Activated naive CD4-positive, alpha-beta T cell treated with anti-CD3 and anti-CD28 coated beads, Interleukin-2, amount 50 U/mL, for 72 hours (primary cell): ENCODE measurements at regions not wholly inside any gene's neighbourhood (a gene's known extent, or its start where the extent isn't known, plus 50 kb on each side); places are given as distances from the start of the nearest gene placed in this dataset.
"Not testable (repeated sequence)": the region's sequence is repeated elsewhere in the genome, so short reads cannot be mapped to it uniquely, and the experiment has no call there.

Experiments
- ATAC-seq, 2 donors: fragments of 150-1000 bp; cut with Tn5 transposase; 2 replicates each; pipeline ENCODE4 v1.10.0; 2021; ENCODE audit warnings: mild to moderate bottlenecking in 2 of 2, moderate library complexity in 2 of 2
- DNase-seq, 2 donors: peaks; one replicate each; pipeline ENCODE4 v3.0.0; 2021 to 2022; ENCODE audit warnings: low spot score in 2 of 2
- H3K27ac Mint-ChIP-seq, 2 donors: one replicate each; pipeline ENCODE4 v1.8.0; 2022; ENCODE audit warnings: mild to moderate bottlenecking in 2 of 2, mixed read lengths in 2 of 2
- H3K36me3 Mint-ChIP-seq, 2 donors: one replicate each; pipeline ENCODE4 v1.8.0; 2022; ENCODE audit warnings: mixed read lengths in 2 of 2
- H3K9me3 Mint-ChIP-seq, 2 donors: one replicate each; pipeline ENCODE4 v1.8.0; 2022; ENCODE audit warnings: mixed read lengths in 2 of 2

DNA sequence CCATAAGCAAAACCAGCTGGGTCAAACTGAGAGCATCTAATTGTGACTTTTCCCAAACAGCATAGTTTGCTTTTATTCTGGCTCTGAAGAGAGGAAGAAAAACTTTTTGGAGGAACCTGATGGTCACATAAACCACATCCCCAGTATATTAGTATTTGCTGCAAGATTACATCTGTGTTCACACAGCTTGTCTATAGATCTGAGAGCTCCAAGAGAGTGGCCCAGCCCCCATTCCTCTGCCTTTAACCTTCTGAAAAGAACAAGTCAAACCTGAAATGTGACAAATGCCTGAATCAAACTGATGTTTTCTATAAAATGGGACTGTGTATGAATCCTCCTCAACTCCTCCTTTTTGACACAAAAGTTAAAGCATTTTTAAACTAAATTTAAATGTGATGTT lies 435.2 kb downstream of the ZNF479 start:
- H3K36me3 Mint-ChIP-seq, ATAC-seq, DNase-seq, H3K27ac Mint-ChIP-seq: not testable (repeated sequence)
- H3K9me3 Mint-ChIP-seq, result peaks cover 7 to 28% of the 10 kb centered on the region in 2 donors

DNA sequence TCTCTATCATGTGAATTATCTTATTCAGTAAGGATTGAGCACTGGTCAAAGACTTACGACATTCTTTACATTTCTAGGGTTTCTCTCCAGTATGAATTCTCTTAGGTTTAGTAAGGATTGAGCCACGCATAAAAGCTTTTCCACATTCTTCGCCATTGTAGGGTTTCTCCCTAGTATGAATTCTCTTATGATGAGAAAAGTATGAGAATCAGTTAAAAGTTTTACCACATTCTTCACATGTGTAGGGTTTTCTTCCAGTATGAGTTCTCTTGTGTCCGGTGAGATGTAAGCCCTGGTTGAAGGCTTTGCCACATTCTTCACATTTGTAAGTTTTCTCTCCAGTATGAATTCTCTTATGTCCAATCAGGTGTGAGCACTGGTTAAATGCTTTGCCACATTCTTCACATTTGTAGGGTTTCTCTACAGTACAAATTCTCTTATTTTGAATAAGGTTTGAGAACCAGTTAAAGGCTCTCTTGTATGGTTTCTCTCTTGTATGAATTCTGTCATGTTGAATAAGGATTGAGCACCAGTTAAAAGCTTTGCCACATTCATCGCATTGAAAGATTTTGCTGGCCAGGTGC lies 445.9 kb downstream of the ZNF479 start:
- H3K27ac Mint-ChIP-seq, result no peak overlapping the region
- peaks cover 29 to 34% of the 10 kb centered on the region in 2 donors for H3K36me3 Mint-ChIP-seq
- H3K9me3 Mint-ChIP-seq, result peaks cover 27 to 43% of the 10 kb centered on the region in 2 donors
- ATAC-seq (no peak), DNase-seq (no peak)

DNA sequence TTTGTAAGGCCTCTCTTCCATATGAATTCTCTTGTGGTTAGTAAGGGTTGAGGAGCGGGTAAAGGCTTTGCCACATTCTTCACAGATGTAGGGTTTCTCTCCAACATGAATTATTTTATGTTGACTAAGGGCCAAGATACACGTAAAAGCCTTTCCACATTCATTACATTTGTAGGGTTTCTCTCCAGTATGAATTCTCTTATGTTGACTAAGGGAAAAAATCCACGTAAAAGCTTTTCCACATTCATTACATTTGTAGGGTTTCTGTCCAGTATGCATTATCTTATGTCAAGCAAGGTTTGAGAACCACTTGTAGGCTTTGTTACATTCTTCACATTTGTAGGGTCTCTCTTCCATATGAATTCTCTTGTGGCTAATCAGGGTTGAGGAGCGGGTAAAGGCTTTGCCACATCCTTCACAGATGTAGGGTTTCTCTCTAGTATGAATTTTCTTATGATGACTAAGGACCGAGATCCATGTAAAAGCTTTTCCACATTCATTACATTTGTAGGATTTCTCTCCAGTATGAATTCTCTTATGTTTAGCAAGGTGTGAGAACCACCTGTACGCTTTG lies 493.0 kb downstream of the ZNF479 start:
- peaks cover 47 to 53% of the 10 kb centered on the region in 2 donors for H3K36me3 Mint-ChIP-seq
- peaks cover 38 to 44% of the 10 kb centered on the region in 2 donors for H3K9me3 Mint-ChIP-seq
- ATAC-seq (no peak), DNase-seq (no peak)
- no peak overlapping the region for H3K27ac Mint-ChIP-seq

DNA sequence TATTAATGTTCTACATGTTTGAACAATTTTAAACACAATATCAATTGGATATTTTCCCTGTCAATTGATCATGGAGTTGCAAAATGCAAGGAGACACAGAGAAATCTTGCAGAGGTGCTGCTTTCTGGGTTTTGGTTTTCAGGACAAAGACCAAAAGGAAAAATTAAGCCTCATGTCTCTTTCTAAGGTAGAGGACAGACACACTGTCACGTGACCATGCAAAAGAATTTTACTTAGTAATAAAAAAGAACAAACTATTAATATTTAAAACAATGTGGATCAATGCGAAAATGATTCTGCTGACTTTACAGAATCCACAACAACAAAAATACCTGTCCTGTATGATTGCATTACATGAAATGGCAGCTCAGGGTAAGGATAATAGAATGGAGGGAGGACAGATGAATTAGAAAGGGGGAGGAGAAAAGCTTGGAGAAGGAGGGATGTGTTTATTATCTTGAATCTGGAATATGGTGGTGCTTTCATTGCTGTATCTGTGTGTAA lies 493.7 kb upstream of the NUPR2 start:
- Mint-ChIP-seq H3K36me3 (peaks cover 3 to 6% of the 10 kb centered on the region in 2 donors), H3K9me3 (peaks cover 33 to 38% of the 10 kb centered on the region in 2 donors), H3K27ac (no peak overlapping the region)
- ATAC-seq (no peak), DNase-seq (no peak)

DNA sequence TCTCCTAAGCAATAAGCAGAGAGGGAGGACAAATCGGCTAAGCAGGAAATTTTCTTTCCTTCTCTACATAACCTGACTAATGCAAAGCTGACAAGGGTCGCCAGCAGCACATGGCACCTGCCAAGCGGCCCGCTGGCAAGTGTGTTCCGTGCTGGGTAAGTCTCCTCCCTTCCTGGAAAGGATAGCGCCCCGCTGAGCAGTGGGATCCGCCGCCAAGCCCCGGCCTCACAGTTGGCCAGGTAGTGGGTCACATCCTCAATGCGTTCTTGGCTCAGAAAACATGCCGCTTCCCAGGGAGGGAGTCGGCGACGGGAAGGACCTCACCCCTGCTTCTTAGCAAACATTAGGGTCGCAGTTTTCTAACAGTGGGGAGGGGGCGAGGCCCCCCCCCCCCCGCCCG lies 488.9 kb upstream of the NUPR2 start:
- Mint-ChIP-seq H3K36me3 (peaks cover 5 to 9% of the 10 kb centered on the region in 2 donors), H3K9me3 (peaks cover 21 to 22% of the 10 kb centered on the region in 2 donors), H3K27ac (no peak overlapping the region)
- DNase-seq (no peak), ATAC-seq (no peak)

DNA sequence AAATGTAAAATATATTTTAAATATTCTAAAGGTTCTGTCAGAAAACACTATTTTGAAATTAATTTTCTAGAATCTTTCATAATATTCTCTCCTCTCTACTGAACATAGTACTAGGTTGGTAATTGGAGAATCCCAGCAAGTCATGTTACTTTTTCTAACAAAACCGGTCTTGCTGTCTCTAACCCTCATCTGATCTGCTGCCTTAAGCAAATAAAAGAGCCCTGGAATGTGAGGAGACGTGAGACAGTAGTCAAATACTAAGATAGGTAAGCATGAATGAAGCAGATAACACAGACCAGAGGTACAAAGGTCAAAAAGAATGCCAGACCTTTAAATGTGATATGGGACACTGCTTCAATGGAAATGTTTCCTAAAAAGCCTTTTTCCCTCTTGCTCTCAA lies 462.4 kb upstream of the NUPR2 start:
- DNase-seq, result no peak
- Mint-ChIP-seq H3K36me3 (peaks cover 0 to 5% of the 10 kb centered on the region in 2 donors), H3K9me3 (peaks cover 14 to 34% of the 10 kb centered on the region in 2 donors), H3K27ac (no peak overlapping the region)
- no peak for ATAC-seq

DNA sequence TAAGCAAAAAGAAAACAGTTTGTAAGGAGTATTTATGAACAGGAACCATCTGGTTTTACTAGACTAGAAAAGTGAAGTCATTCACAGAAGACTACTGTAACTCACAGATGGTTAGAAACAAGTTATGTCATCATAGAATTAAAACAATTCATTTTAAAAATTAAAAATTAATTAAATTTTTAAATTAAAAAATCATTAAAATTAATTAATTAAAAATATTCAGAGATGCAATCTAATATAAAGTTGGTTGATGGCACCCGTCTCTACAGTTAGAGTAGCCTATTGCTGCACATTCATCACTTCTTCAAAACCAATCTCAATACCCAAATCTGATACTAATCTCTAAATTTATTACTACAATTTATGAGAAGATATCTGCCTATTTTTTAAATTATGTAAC lies 454.8 kb upstream of the NUPR2 start:
- Mint-ChIP-seq H3K36me3 (peaks cover 0 to 6% of the 10 kb centered on the region in 2 donors), H3K9me3 (peaks cover 5 to 10% of the 10 kb centered on the region in 2 donors), H3K27ac (no peak overlapping the region)
- DNase-seq (no peak), ATAC-seq (no peak)

DNA sequence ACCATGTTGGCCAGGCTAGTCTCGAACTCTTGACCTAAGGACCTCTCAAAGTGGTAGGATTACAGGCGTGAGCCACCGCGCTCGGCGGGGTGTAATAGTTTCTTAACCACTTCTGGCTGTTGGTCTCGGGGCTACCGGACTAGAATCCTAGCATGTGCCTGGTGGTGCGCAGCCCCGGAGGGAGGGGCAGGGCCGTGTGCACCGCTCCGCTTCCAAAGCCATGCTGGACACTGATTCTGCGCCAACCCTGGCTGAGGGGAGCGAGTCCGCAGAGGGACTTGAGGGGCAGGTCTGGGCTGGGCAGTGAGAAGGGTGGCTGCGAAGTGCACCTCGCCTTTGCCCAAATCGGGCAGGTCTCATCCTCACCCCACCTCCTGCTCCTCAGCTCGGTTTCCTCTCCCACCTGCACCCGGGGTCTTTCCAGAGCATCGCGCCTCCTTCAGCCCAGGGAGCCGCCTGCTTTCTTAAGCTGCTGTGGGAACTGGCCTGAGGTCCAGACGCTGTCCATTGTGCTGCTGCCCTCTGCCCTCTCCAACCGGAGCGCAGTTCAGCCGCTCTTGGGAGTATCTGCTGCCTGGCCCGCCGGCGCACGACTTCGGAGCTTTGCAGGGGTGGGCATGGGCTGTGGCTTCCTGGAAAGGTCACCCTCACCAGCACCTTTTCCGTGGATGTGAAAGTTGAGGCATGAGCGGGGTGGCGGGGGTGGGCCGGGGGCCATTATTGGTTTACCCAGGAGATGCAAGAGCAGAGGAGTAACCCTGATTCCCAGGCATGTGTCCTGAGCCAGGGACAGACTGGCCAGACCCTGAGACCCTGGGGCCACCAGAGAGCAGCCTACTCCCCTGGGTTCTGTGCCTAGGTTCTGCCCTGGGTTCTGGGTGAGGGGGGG lies 422.6 kb upstream of the NUPR2 start:
- H3K9me3 Mint-ChIP-seq, result peaks cover 27 to 35% of the 10 kb centered on the region in 2 donors

DNA sequence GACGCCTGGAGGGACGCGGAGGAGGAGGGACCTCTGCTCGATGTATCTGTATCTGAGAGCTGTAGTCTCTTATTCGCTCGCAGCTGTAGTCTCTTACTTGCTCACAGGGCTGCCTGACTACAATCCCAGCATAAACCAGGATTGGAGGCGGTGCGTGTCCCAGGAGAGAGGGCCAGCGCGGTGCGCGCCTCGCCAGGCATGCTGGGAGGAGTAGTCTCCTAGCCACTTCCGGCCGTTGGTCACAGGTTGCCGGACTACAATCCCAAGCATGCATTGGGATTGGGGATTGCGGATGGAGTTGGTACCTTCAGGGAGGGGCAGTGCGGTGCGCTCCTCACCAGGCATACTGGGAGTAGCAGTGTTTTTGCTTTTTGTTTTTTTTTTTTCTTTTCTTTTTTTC lies 421.7 kb upstream of the NUPR2 start:
- H3K27ac Mint-ChIP-seq, result no peak overlapping the region
- ATAC-seq, result no peak
- H3K36me3 Mint-ChIP-seq, result peaks cover 19 to 38% of the 10 kb centered on the region in 2 donors
- peaks cover 32 to 39% of the 10 kb centered on the region in 2 donors for H3K9me3 Mint-ChIP-seq
- DNase-seq, result no peak

More for the DNA sequence above, 422.6 kb upstream of the NUPR2 start:
- no peak for DNase-seq
- Mint-ChIP-seq H3K36me3 (peaks cover 19 to 38% of the 10 kb centered on the region in 2 donors), H3K27ac (no peak overlapping the region)
- no peak for ATAC-seq

DNA sequence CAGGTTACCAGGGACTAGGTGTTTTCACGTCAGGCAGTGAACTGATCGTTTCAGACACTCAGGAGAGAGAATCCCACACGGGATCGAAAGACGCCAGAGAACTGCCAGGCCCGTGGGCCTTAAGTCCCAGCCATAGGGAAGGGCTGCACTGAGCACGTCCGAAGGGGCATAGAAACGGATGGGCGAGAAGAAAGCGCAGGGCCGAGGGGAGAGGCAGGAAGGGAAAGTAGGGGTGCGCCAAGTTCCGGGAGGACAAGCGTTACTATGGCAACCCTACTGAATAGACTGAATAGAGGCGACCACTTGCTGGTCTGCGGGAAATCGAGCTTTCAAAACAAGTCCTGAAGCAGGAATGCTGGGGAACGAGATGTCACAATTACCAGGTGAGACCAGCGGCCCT lies 421.3 kb upstream of the NUPR2 start:
- no peak for DNase-seq
- Mint-ChIP-seq H3K36me3 (peaks cover 19 to 36% of the 10 kb centered on the region in 2 donors), H3K9me3 (peaks cover 32 to 39% of the 10 kb centered on the region in 2 donors), H3K27ac (no peak overlapping the region)
- ATAC-seq, result no peak

DNA sequence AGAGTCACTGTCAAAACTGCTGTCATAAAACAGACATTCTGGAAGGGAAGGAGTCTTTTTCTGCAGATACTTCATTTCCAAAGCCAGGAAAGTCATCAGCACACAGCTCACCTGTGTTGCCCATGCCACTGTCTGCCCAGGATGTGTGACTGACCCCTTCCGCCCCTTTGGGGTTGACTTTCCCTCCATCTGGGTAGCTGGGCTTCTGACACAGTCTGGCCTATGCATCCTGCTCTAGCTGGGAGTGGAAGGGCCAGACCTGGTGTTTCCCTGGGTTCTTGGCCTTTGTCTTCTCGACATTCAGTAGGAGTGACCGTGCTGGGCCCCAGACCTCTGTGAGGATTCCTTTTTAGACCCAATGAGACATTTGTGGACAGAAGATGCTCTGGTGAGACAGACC lies 378.9 kb upstream of the NUPR2 start:
- H3K27ac Mint-ChIP-seq, result no peak overlapping the region
- ATAC-seq (no peak), DNase-seq (no peak)
- H3K9me3 Mint-ChIP-seq, result peaks cover 21 to 23% of the 10 kb centered on the region in 2 donors
- peaks cover 6 to 36% of the 10 kb centered on the region in 2 donors for H3K36me3 Mint-ChIP-seq

DNA sequence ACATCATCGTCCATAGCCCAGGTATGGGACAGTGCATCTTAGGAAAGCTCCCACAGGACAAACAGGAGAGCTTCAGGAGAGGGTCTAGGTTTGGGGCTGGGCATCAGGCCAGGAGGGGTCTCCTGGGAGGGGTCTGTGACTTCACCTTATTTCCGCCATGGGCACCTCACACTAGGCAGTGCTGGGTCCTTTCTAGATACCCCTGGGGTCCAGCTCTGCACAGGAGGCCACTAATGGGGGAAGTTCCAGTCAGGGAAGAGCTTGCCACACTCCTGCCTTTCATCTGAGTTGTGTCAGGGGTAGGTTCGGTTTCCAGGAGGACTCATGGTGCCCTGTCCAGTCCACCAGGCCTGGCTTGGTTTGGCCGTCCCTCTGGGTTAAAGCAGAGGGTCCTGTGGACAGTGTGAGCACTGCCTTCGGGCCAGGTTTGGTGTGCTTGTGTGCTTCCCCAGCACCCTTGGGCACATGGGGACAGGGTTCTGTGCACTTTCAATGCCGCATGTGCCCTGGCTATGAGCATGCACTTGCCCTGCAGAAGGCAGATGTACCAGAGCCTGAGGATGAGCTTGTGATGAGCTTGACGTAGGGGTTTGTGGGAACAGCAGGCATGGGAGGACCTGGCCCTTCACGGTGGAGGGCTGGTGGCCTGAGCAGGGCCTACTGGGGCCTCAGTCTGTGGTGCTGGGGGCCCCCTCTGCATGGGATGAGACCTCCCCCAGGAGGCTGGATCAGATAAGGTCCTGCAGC lies 377.7 kb upstream of the NUPR2 start:
- Mint-ChIP-seq H3K36me3 (peaks cover 2 to 46% of the 10 kb centered on the region in 2 donors), H3K9me3 (peaks cover 14 to 23% of the 10 kb centered on the region in 2 donors), H3K27ac (no peak overlapping the region)
- no peak for DNase-seq
- ATAC-seq, result no peak

DNA sequence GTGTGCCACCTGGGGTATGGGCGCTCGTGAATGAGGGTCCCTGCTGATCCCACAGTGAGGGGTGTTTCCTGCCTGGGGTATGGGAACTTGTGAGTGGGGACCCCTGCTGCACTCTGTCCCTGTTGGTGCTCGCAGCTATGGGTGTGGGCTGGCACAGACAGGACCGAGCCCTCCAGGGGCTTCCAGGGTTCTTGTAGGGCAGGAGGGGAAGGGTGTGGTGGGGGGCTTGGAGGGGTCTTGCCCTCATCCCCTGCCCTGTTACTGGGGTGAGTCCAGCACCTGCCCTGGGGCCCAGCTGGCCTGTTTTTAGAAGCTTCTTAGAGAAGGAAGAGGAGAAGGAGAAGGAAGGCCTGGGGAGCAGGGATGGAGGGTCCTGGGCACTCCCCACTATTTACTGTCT lies 377.0 kb upstream of the NUPR2 start:
- H3K27ac Mint-ChIP-seq, result no peak overlapping the region
- no peak for DNase-seq
- H3K9me3 Mint-ChIP-seq, result peaks cover 14 to 24% of the 10 kb centered on the region in 2 donors
- peaks cover 0 to 49% of the 10 kb centered on the region in 2 donors for H3K36me3 Mint-ChIP-seq
- no peak for ATAC-seq

DNA sequence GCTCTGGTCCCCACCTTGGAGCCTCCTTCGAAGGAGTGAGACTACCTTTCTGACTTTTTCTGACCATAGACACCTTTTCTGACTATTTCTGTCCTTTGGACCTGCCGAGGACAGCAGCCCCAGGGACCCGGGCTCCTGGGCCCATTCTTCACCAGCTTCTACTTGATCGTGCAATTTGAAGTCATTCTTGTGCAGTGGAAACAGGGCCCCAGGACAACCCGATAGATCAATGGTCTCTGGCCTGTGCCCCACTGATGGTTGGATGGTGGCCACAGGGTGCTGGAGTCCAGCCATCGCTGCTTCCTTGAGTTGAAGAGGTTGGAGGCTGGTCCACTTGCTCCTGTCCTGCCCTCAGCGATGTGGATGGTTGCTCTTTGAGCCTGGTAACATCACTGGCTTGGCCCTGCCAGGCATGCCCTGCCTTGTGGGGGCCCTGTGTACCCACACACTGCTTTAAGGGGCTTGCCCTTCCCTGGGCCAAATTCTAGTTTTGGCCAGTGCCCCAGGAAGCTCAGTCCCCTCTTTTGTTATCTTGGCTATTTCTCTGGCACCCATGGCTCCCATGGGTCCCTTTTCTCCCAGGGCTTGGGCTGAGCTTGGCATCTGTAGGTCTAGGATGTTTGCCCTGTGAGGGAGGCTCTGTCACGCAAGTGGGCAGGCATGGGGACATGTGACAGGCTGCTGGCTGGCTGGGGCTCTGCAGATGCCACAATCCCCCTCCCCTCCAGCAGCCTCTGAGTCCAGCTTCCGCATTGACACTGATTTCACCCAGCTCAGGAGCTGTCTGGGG lies 375.6 kb upstream of the NUPR2 start:
- Mint-ChIP-seq H3K27ac (no peak overlapping the region), H3K9me3 (peaks cover 14 to 24% of the 10 kb centered on the region in 2 donors), H3K36me3 (peaks cover 0 to 49% of the 10 kb centered on the region in 2 donors)
- no peak for DNase-seq
- ATAC-seq, result no peak

DNA sequence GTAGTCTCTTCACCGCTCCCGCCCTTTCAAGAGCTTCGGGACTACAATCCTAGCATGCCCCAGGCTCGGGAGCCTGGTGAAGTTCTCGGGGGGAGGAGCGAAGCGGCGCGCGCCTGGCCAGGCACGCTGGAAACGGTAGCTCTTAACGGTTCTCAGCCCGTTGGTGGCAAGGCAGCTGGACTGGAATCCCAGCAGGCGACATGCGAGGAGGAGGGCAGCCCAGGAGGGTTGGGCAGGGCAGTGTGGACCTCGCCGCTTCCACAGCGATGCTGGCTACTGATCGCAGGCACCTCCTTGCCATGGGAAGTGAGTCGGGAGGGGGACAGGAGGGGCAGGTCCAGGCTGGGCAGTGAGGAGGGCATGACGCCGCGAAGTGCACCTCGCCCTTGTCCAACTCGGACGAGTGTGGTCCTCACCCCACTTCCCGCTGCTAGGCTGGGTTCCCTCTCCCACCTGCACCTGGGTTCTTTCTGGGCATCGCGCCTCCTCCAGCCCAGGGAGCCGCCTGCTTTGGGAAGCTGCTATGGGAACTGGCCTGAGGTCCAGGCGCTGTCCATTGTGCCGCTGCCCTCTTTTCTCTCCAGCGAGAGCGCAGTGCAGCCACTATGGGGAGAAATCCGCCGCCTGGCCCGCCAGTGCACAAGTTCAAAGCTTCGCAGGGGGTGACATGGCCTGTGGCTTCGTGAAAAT lies 367.8 kb upstream of the NUPR2 start:
- DNase-seq (no peak), ATAC-seq (no peak)
- Mint-ChIP-seq H3K27ac (no peak overlapping the region), H3K9me3 (peaks cover 29 to 45% of the 10 kb centered on the region in 2 donors), H3K36me3 (peaks cover 43 to 64% of the 10 kb centered on the region in 2 donors)
